Tibial nerve (tissue), 4 donors: ENCODE measurements at regions not wholly inside any gene's neighbourhood (a gene's known extent, or its start where the extent isn't known, plus 50 kb on each side); places are given as distances from the start of the nearest gene placed in this dataset.

Experiments
- DNase-seq, 2 donors: peaks; one replicate each; pipeline ENCODE4 v3.0.0-alpha.2; 2019; ENCODE audit warnings: low spot score in 2 of 2
- H3K27ac ChIP-seq, 4 donors: fragments of 200-600 bp; sonication (generic) in 3 of 4; one replicate each; pipeline ENCODE4 v1.5.1; 2017 to 2019; ENCODE audit warnings: mild to moderate bottlenecking in 1 of 4
- H3K27me3 ChIP-seq, 2 donors: fragments of 200-600 bp; sonication (generic) in 1 of 2; one replicate each; pipeline versions ENCODE4 v1.5.1 to v1.6.0; 2017 to 2019
- H3K36me3 ChIP-seq, 3 donors: fragments of 200-600 bp; sonication (generic); one replicate each; pipeline ENCODE4 v1.5.1; 2018 to 2019
- H3K4me1 ChIP-seq, 4 donors: fragments of 200-600 bp; sonication (generic) in 3 of 4; one replicate each; pipeline ENCODE4 v1.5.1; 2017 to 2019
- H3K4me3 ChIP-seq, 4 donors: fragments of 200-600 bp; sonication (generic) in 3 of 4; one replicate each; pipeline ENCODE4 v1.5.1; 2017 to 2019; ENCODE audit warnings: mild to moderate bottlenecking in 1 of 4, moderate library complexity in 1 of 4
- H3K9me3 ChIP-seq, 4 donors: fragments of 200-600 bp; sonication (generic) in 3 of 4; one replicate each; pipeline ENCODE4 v1.5.1; 2017 to 2019
- CTCF ChIP-seq, 5 experiments: fragments of 200-600 bp in 3 of 5; fragments of 450-650 bp in 2 of 5; sonication (generic) in 3 of 5; IDR thresholded peaks; one replicate each; pipeline ENCODE4 v1.5.1; 2016 to 2019; ENCODE audit warnings: antibody characterized with exemption in 5 of 5, mild to moderate bottlenecking in 3 of 5, moderate library complexity in 2 of 5
- EP300 ChIP-seq, 2 donors: sonication (generic); formaldehyde crosslinking; IDR thresholded peaks; one replicate each; pipeline ENCODE4 v1.6.1; 2017; ENCODE audit warnings: antibody characterized with exemption in 2 of 2, mild to moderate bottlenecking in 1 of 2
- POLR2A ChIP-seq, 2 donors: fragments of 450-650 bp; IDR thresholded peaks; one replicate each; pipeline ENCODE4 v1.6.1; 2017; ENCODE audit warnings: antibody characterized with exemption in 2 of 2, mild to moderate bottlenecking in 2 of 2, moderate library complexity in 2 of 2
- WGBS, 2 donors: methylation state at CpG; one replicate each; pipeline ENCODE4 v1.1.5; 2018; 5-methylcytosine and 5-hydroxymethylcytosine counted together

DNA sequence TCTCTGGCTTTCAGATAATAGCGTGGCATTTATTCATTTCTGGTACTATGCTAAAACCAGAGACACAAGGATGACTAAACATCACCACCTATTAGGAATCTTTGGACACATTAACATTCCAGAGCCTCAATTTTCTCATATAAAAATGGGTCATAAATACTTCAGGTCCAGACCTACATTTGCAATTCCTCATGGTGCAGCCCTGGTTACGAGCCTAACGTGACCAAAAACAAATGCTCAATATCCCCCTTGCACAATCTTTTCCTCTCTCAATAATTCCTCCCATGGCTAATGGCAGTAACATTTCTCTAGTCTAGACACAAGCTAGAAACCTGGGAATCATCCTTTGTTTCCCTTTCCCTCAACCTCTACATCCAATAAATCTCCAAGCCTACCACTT lies 112.8 kb upstream of the NABP1 start:
- H3K36me3 ChIP-seq: no peaks in the 10 kb centered on the region
- no peaks in the 10 kb centered on the region for H3K27me3 ChIP-seq
- H3K4me3 ChIP-seq: no peak overlapping the region
- H3K4me1 ChIP-seq: peaks cover 0 to 5% (median 0%) of the 10 kb centered on the region in 4 donors
- 95 to 96% methylated on average over 3 of the region's 3 CpGs for WGBS, 2 donors
- DNase-seq: no peak
- H3K9me3 ChIP-seq: no peaks in the 10 kb centered on the region
- TF ChIP-seq EP300 (IDR thresholded peaks at IDR 0.05) (no peak), CTCF (IDR thresholded peaks at IDR 0.05) (no peak), POLR2A (IDR thresholded peaks at IDR 0.05) (no peak)
- H3K27ac ChIP-seq: no peak overlapping the region

DNA sequence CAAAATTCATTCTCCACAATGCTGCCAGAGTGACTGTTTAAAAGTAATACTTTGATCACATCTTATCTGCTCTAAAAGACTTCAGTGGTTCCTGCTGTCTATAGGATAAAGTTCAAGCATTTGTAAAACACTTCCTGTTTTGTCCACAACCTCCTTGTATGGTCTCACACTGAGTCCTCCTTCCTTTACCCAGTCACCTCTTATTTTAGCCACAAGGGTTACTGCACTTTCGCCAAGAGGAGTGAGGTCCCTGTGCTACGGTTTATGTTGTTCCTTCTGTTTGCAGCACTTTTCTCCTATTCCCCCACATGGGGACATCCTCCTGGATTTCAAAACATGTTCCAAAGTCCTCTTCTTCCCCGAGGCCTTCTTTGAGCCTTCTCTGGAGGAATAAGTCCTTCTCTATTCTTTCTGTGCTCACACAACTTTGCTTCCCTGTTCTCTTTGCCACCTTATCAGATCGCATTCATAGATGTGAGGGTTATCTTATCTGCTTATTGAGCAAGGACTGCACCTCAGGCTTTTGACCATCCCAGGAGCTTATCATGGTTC lies 112.2 kb upstream of the NABP1 start:
- Histone ChIP-seq H3K27ac (no peak overlapping the region), H3K27me3 (no peaks in the 10 kb centered on the region), H3K4me1 (peaks cover 0 to 2% (median 0%) of the 10 kb centered on the region in 4 donors), H3K4me3 (no peak overlapping the region), H3K36me3 (no peaks in the 10 kb centered on the region), H3K9me3 (no peaks in the 10 kb centered on the region)
- DNase-seq: no peak
- no peak for TF ChIP-seq POLR2A (IDR thresholded peaks at IDR 0.05)
- TF ChIP-seq EP300 (IDR thresholded peaks at IDR 0.05): no peak
- TF ChIP-seq CTCF (IDR thresholded peaks at IDR 0.05): no peak
- WGBS, 2 donors: 80 to 86% methylated on average over 4 of the region's 4 CpGs

GRCh38 chr2:191566344-191566743 lies 111.6 kb upstream of the NABP1 start:
- TF ChIP-seq POLR2A (IDR thresholded peaks at IDR 0.05) (no peak), CTCF (IDR thresholded peaks at IDR 0.05) (peak; percentile 38 to 66 (median 56))
- Histone ChIP-seq H3K4me1 (peaks cover 0 to 6% (median under 1%) of the 10 kb centered on the region in 4 donors), H3K9me3 (no peaks in the 10 kb centered on the region), H3K36me3 (no peaks in the 10 kb centered on the region), H3K27ac (no peak overlapping the region), H3K27me3 (no peaks in the 10 kb centered on the region), H3K4me3 (no peak overlapping the region)
- DNase-seq: peak; percentile 37 to 79
- WGBS, 2 donors: 63 to 64% methylated on average over 8 of the region's 8 CpGs

DNA sequence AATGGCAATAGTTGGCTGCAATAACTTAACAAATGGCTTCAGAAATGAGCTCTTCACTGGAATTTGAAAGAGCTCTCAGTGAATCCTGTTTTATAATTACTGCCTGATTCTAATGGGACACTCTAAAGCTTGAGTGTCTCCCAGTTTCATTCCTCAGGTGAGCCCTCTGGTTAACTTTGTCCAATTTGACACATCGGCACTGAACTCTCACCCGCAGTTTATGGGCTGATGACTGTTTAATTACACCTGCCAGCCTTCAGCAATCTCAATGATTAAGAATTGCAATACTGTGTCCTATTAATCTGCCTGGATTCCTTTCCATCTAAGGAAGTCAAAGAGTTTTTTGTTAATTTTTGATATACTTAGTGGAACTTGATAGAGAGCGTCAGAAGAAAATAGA lies 110.7 kb upstream of the NABP1 start:
- no peak for TF ChIP-seq EP300 (IDR thresholded peaks at IDR 0.05)
- TF ChIP-seq CTCF (IDR thresholded peaks at IDR 0.05): no peak
- TF ChIP-seq POLR2A (IDR thresholded peaks at IDR 0.05): no peak
- DNase-seq: no peak
- Histone ChIP-seq H3K36me3 (no peaks in the 10 kb centered on the region), H3K4me1 (peaks cover 0 to 9% (median 7%) of the 10 kb centered on the region in 4 donors), H3K27ac (no peak overlapping the region), H3K9me3 (no peaks in the 10 kb centered on the region), H3K4me3 (no peak overlapping the region), H3K27me3 (no peaks in the 10 kb centered on the region)
- 92 to 94% methylated on average over 3 of the region's 3 CpGs for WGBS, 2 donors

DNA sequence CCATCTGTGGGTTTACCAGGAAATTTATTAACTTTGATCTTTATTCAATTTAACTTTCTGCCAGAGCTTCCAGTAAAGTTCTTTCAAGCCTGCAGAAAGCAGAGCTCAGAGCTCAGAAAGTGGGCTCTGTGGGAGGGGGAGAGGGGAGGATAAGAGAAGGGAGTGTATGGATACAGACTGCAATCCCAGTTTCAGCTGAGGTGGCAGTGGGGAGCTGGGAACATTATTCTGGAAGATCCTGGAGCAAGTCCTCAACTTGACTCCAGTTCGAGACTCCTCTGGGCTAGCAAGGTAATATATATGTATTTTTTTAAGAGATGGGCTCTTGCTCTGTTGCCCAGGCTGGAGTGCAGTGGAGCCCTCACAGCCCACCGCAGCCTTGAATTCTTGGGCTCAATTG lies 108.9 kb upstream of the NABP1 start:
- Histone ChIP-seq H3K4me1 (peaks cover 0 to 9% (median 7%) of the 10 kb centered on the region in 4 donors), H3K27me3 (no peaks in the 10 kb centered on the region), H3K9me3 (no peaks in the 10 kb centered on the region), H3K36me3 (no peaks in the 10 kb centered on the region), H3K27ac (no peak overlapping the region), H3K4me3 (no peak overlapping the region)
- TF ChIP-seq CTCF (IDR thresholded peaks at IDR 0.05) (no peak), POLR2A (IDR thresholded peaks at IDR 0.05) (no peak), EP300 (IDR thresholded peaks at IDR 0.05) (no peak)
- WGBS, 2 donors: 69 to 85% methylated on average over 2 of the region's 2 CpGs
- no peak for DNase-seq
